Gastroesophageal sphincter (tissue), 3 donors: ENCODE measurements at regions not wholly inside any gene's neighbourhood (a gene's known extent, or its start where the extent isn't known, plus 50 kb on each side); places are given as distances from the start of the nearest gene placed in this dataset.

ENCODE experiments used
- CTCF ChIP-seq, 4 experiments: fragments of 200-600 bp in 2 of 4; fragments of 450-650 bp in 2 of 4; sonication (generic) in 1 of 4; IDR thresholded peaks; one replicate each; pipeline ENCODE4 v1.5.1; 2017 to 2019; ENCODE audit warnings: antibody characterized with exemption in 4 of 4, mild to moderate bottlenecking in 2 of 4, moderate library complexity in 2 of 4
- POLR2A ChIP-seq, 2 donors: fragments of 450-650 bp; IDR thresholded peaks; one replicate each; pipeline ENCODE4 v1.6.1; 2017; ENCODE audit warnings: antibody characterized with exemption in 2 of 2, mild to moderate bottlenecking in 2 of 2, moderate library complexity in 1 of 2
- POLR2AphosphoS5 ChIP-seq: sonication (generic); formaldehyde crosslinking; IDR thresholded peaks from one replicate; pipeline ENCODE4 v1.6.1; 2017; ENCODE audit warnings: antibody characterized with exemption

- TF ChIP-seq CTCF (IDR thresholded peaks at IDR 0.05) (no peak), POLR2A (IDR thresholded peaks at IDR 0.05) (no peak), POLR2AphosphoS5 (no peak)
These were observed 874.5 kb downstream of the BRD1 start for GRCh38 chr22:48953103-48953720.
